ENCODE measurements at regions not wholly inside any gene's neighbourhood (a gene's known extent, or its start where the extent isn't known, plus 50 kb on each side); places are given as distances from the start of the nearest gene placed in this dataset. TPM values are rescaled to one million over a fixed set of nuclear protein-coding genes. Genes with fewer than 3 reads are reported as not detected.

- BruUV-seq (replicated peaks), result no TSS peak
- POLR2A ChIA-PET, result no interaction called here
- CTCF ChIA-PET (ENCODE audit: unreplicated experiment), result no interaction called here
- no peaks in the 10 kb centered on the region for H3K36me3 ChIP-seq (ENCODE audit: insufficient read depth, low read length)
- H3K4me2 ChIP-seq (ENCODE audit: low read length), result no peak overlapping the region
- TF ChIP-seq CTCF (conservative IDR thresholded peaks at IDR 0.05; ENCODE audit: low read length), result no peak
- no peak for TF ChIP-seq EZH2phosphoT487 (IDR thresholded peaks at IDR 0.05; ENCODE audit: borderline replicate concordance, low read depth, low read length)
- H4K20me1 ChIP-seq (ENCODE audit: insufficient read depth, low read length), result no peaks in the 10 kb centered on the region
- no peaks in the 10 kb centered on the region for H3K9me3 ChIP-seq (ENCODE audit: low read length)
- intact Hi-C loops (cut with micrococcal nuclease; ENCODE audit: unreplicated experiment), result no loop called here
- H3K27ac ChIP-seq (ENCODE audit: low read depth, low read length, poor library complexity, severe bottlenecking), result no peak overlapping the region
- H3K4me1 ChIP-seq (ENCODE audit: insufficient read depth, low read length, poor library complexity, severe bottlenecking), result no peaks in the 10 kb centered on the region
- no peaks in the 10 kb centered on the region for H3K79me2 ChIP-seq (ENCODE audit: insufficient read depth, low read depth, low read length)
- H2AFZ ChIP-seq (ENCODE audit: low read length), result no peak overlapping the region
- no peak for DNase-seq (ENCODE audit: low spot score)
- H3K9me2 ChIP-seq (ENCODE audit: insufficient read depth, low read length), result no peaks in the 10 kb centered on the region
- no peak overlapping the region for H3K4me3 ChIP-seq (ENCODE audit: low read depth, low read length, poor library complexity, severe bottlenecking)
Measured at GRCh38 chr3:146655333-146655996, 50.3 kb upstream of the PLSCR5 start.

Small RNAs in the stretch of these regions (small RNA-seq; reads per million reads assigned to genes)
- not detected for gene RNU6-505P

Measured in OCI-LY7 (cell line).